Stimulated activated memory B cell treated with anti-CD40 and anti-IgM and Interleukin-4, amounts not matched to agents 10 μg/mL and 1 μg/mL and 100 μg/mL, for 72 hours (primary cell): ENCODE measurements at regions not wholly inside any gene's neighbourhood (a gene's known extent, or its start where the extent isn't known, plus 50 kb on each side); places are given as distances from the start of the nearest gene placed in this dataset.
A peak's percentile ranks its signal among the peaks of the same experiment; 100 is the strongest.
"Not testable (repeated sequence)": the region's sequence is repeated elsewhere in the genome, so short reads cannot be mapped to it uniquely, and the experiment has no call there.

Source experiments
- ATAC-seq: fragments of 150-1000 bp; cut with Tn5 transposase; 2 replicates; pipeline ENCODE4 v1.10.0; 2021
- H3K27ac Mint-ChIP-seq: one replicate; pipeline ENCODE4 v1.8.0; 2022; ENCODE audit warnings: mild to moderate bottlenecking, mixed read lengths
- H3K27me3 Mint-ChIP-seq: one replicate; pipeline ENCODE4 v1.8.0; 2022; ENCODE audit warnings: mixed read lengths
- H3K36me3 Mint-ChIP-seq: one replicate; pipeline ENCODE4 v1.8.0; 2022; ENCODE audit warnings: mixed read lengths
- H3K4me1 Mint-ChIP-seq: one replicate; pipeline ENCODE4 v1.8.0; 2022; ENCODE audit warnings: mixed read lengths
- H3K4me3 Mint-ChIP-seq: one replicate; pipeline ENCODE4 v1.8.0; 2022; ENCODE audit warnings: mild to moderate bottlenecking, moderate library complexity, mixed read lengths
- H3K9me3 Mint-ChIP-seq: one replicate; pipeline ENCODE4 v1.8.0; 2022; ENCODE audit warnings: mixed read lengths

GRCh38 chr3:35974872-35975271, 335.5 kb downstream of the ARPP21 start:
- Mint-ChIP-seq H3K36me3 (no peaks in the 10 kb centered on the region), H3K27me3 (no peaks in the 10 kb centered on the region), H3K27ac (no peak overlapping the region), H3K4me3 (no peak overlapping the region), H3K9me3 (no peaks in the 10 kb centered on the region), H3K4me1 (no peaks in the 10 kb centered on the region)
- no peak for ATAC-seq

GRCh38 chr3:35986161-35986560, 346.8 kb downstream of the ARPP21 start:
- H3K4me1 Mint-ChIP-seq: no peaks in the 10 kb centered on the region
- no peaks in the 10 kb centered on the region for H3K36me3 Mint-ChIP-seq
- H3K27ac Mint-ChIP-seq: no peak overlapping the region
- H3K9me3 Mint-ChIP-seq: no peaks in the 10 kb centered on the region
- no peaks in the 10 kb centered on the region for H3K27me3 Mint-ChIP-seq
- no peak overlapping the region for H3K4me3 Mint-ChIP-seq
- ATAC-seq: no peak

GRCh38 chr3:35987386-35987785, 348.1 kb downstream of the ARPP21 start:
- Mint-ChIP-seq H3K4me3 (no peak overlapping the region), H3K4me1 (no peaks in the 10 kb centered on the region), H3K36me3 (no peaks in the 10 kb centered on the region), H3K9me3 (no peaks in the 10 kb centered on the region), H3K27ac (no peak overlapping the region), H3K27me3 (no peaks in the 10 kb centered on the region)
- ATAC-seq: no peak

GRCh38 chr3:35992041-35992440, 352.7 kb downstream of the ARPP21 start:
- H3K4me3 Mint-ChIP-seq: no peak overlapping the region
- no peak overlapping the region for H3K27ac Mint-ChIP-seq
- no peaks in the 10 kb centered on the region for H3K4me1 Mint-ChIP-seq
- H3K36me3 Mint-ChIP-seq: no peaks in the 10 kb centered on the region
- no peak for ATAC-seq
- peaks cover 3% of the 10 kb centered on the region for H3K9me3 Mint-ChIP-seq
- H3K27me3 Mint-ChIP-seq: no peaks in the 10 kb centered on the region

- Mint-ChIP-seq H3K27ac (no peak overlapping the region), H3K27me3 (no peaks in the 10 kb centered on the region), H3K36me3 (no peaks in the 10 kb centered on the region), H3K4me3 (no peak overlapping the region), H3K4me1 (no peaks in the 10 kb centered on the region), H3K9me3 (peaks cover 5% of the 10 kb centered on the region)
- ATAC-seq: no peak
Observed at GRCh38 chr3:36011791-36012190, 368.5 kb upstream of the STAC start.

- H3K4me3 Mint-ChIP-seq: no peak overlapping the region
- no peaks in the 10 kb centered on the region for H3K27me3 Mint-ChIP-seq
- no peaks in the 10 kb centered on the region for H3K36me3 Mint-ChIP-seq
- no peak overlapping the region for H3K27ac Mint-ChIP-seq
- H3K9me3 Mint-ChIP-seq: peaks cover 6% of the 10 kb centered on the region
- no peaks in the 10 kb centered on the region for H3K4me1 Mint-ChIP-seq
- ATAC-seq: no peak
Observed at GRCh38 chr3:36013425-36013824, 366.9 kb upstream of the STAC start.

- H3K4me1 Mint-ChIP-seq: no peaks in the 10 kb centered on the region
- no peaks in the 10 kb centered on the region for H3K36me3 Mint-ChIP-seq
- ATAC-seq: no peak
- H3K27ac Mint-ChIP-seq: no peak overlapping the region
- H3K27me3 Mint-ChIP-seq: no peaks in the 10 kb centered on the region
- no peak overlapping the region for H3K4me3 Mint-ChIP-seq
- peaks cover 7% of the 10 kb centered on the region for H3K9me3 Mint-ChIP-seq
Observed at GRCh38 chr3:36025232-36025631, 355.1 kb upstream of the STAC start.

- H3K27me3 Mint-ChIP-seq: no peaks in the 10 kb centered on the region
- ATAC-seq: no peak
- no peak overlapping the region for H3K27ac Mint-ChIP-seq
- no peaks in the 10 kb centered on the region for H3K36me3 Mint-ChIP-seq
- H3K9me3 Mint-ChIP-seq: peaks cover 7% of the 10 kb centered on the region
- H3K4me3 Mint-ChIP-seq: no peak overlapping the region
- no peaks in the 10 kb centered on the region for H3K4me1 Mint-ChIP-seq
Observed at GRCh38 chr3:36032180-36033047, 347.9 kb upstream of the STAC start.

GRCh38 chr3:36058404-36059030, 321.8 kb upstream of the STAC start:
- H3K27ac Mint-ChIP-seq: no peak overlapping the region

GRCh38 chr3:36060950-36061349, 319.4 kb upstream of the STAC start:
- Mint-ChIP-seq H3K4me1 (no peaks in the 10 kb centered on the region), H3K27me3 (peaks cover 8% of the 10 kb centered on the region), H3K36me3 (no peaks in the 10 kb centered on the region), H3K27ac (no peak overlapping the region), H3K9me3 (no peaks in the 10 kb centered on the region), H3K4me3 (no peak overlapping the region)
- no peak for ATAC-seq

More at GRCh38 chr3:36058404-36059030, 321.8 kb upstream of the STAC start:
- H3K9me3 Mint-ChIP-seq: no peaks in the 10 kb centered on the region
- H3K4me3 Mint-ChIP-seq: no peak overlapping the region
- no peaks in the 10 kb centered on the region for H3K4me1 Mint-ChIP-seq
- ATAC-seq: no peak
- peaks cover 16% of the 10 kb centered on the region for H3K27me3 Mint-ChIP-seq
- H3K36me3 Mint-ChIP-seq: no peaks in the 10 kb centered on the region

- no peak overlapping the region for H3K27ac Mint-ChIP-seq
- ATAC-seq: no peak
Observed at GRCh38 chr3:36063992-36064391, 316.3 kb upstream of the STAC start.

GRCh38 chr3:36065321-36065720, 315.0 kb upstream of the STAC start:
- H3K4me3 Mint-ChIP-seq: no peak overlapping the region
- H3K36me3 Mint-ChIP-seq: no peaks in the 10 kb centered on the region
- no peak overlapping the region for H3K27ac Mint-ChIP-seq
- H3K4me1 Mint-ChIP-seq: no peaks in the 10 kb centered on the region
- no peak for ATAC-seq
- H3K27me3 Mint-ChIP-seq: no peaks in the 10 kb centered on the region
- H3K9me3 Mint-ChIP-seq: no peaks in the 10 kb centered on the region

More at GRCh38 chr3:36063992-36064391, 316.3 kb upstream of the STAC start:
- Mint-ChIP-seq H3K4me1 (no peaks in the 10 kb centered on the region), H3K9me3 (no peaks in the 10 kb centered on the region), H3K27me3 (no peaks in the 10 kb centered on the region), H3K36me3 (no peaks in the 10 kb centered on the region), H3K4me3 (no peak overlapping the region)

- Mint-ChIP-seq H3K9me3 (no peaks in the 10 kb centered on the region), H3K27ac (no peak overlapping the region), H3K4me3 (no peak overlapping the region), H3K4me1 (no peaks in the 10 kb centered on the region), H3K36me3 (no peaks in the 10 kb centered on the region), H3K27me3 (no peaks in the 10 kb centered on the region)
- ATAC-seq: no peak
Observed at GRCh38 chr3:36075491-36075890, 304.8 kb upstream of the STAC start.

GRCh38 chr3:36077320-36077719, 303.0 kb upstream of the STAC start:
- H3K4me3 Mint-ChIP-seq: no peak overlapping the region

GRCh38 chr3:36082958-36083357, 297.3 kb upstream of the STAC start:
- ATAC-seq, H3K9me3 Mint-ChIP-seq, H3K4me1 Mint-ChIP-seq, H3K4me3 Mint-ChIP-seq, H3K36me3 Mint-ChIP-seq, H3K27ac Mint-ChIP-seq, H3K27me3 Mint-ChIP-seq: not testable (repeated sequence)

More at GRCh38 chr3:36077320-36077719, 303.0 kb upstream of the STAC start:
- H3K27ac Mint-ChIP-seq: no peak overlapping the region
- H3K27me3 Mint-ChIP-seq: no peaks in the 10 kb centered on the region
- H3K4me1 Mint-ChIP-seq: no peaks in the 10 kb centered on the region
- no peaks in the 10 kb centered on the region for H3K9me3 Mint-ChIP-seq
- ATAC-seq: no peak
- H3K36me3 Mint-ChIP-seq: no peaks in the 10 kb centered on the region

- no peak overlapping the region for H3K4me3 Mint-ChIP-seq
- peaks cover 5% of the 10 kb centered on the region for H3K4me1 Mint-ChIP-seq
- H3K36me3 Mint-ChIP-seq: no peaks in the 10 kb centered on the region
- ATAC-seq: peak; percentile 41
- H3K27me3 Mint-ChIP-seq: no peaks in the 10 kb centered on the region
- no peaks in the 10 kb centered on the region for H3K9me3 Mint-ChIP-seq
- no peak overlapping the region for H3K27ac Mint-ChIP-seq
Observed at GRCh38 chr3:36095238-36095637, 285.1 kb upstream of the STAC start.
